DMS53 treated with DMSO at 0.1 percent for 48 hours (cell line): ENCODE measurements at regions not wholly inside any gene's neighbourhood (a gene's known extent, or its start where the extent isn't known, plus 50 kb on each side); places are given as distances from the start of the nearest gene placed in this dataset.

ENCODE experiments used
- DNase-seq: peaks from one replicate; lab custom pipeline; 2025; ENCODE audit not compliant: unreplicated experiment; lab: John Stamatoyannopoulos, UW

- no peak for DNase-seq
Observed at GRCh38 chr9:91066042-91066415, 264.4 kb downstream of the SYK start.

DNA sequence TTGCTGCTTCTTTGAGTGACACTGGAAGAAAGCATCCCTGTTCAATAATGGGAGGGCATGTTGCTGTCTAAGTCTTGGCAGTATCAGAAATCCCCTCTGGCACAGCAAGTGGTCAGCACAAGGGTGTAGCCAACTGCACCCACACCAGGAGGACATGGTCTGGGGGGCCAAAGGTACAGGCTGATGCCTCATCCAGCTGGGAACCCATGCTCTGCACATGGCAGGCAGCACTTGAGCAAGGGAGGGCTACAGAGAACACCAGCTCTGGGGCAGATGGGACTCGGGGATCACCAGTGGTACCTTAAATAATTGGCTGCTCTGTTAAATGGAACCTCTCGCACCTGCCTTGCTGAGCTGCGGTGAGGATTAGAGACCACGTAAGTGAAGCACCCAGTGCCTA is 265.2 kb downstream of the SYK start:
- no peak for DNase-seq

- DNase-seq, result no peak
Observed at GRCh38 chr9:91067306-91067860, 265.8 kb downstream of the SYK start.

DNA sequence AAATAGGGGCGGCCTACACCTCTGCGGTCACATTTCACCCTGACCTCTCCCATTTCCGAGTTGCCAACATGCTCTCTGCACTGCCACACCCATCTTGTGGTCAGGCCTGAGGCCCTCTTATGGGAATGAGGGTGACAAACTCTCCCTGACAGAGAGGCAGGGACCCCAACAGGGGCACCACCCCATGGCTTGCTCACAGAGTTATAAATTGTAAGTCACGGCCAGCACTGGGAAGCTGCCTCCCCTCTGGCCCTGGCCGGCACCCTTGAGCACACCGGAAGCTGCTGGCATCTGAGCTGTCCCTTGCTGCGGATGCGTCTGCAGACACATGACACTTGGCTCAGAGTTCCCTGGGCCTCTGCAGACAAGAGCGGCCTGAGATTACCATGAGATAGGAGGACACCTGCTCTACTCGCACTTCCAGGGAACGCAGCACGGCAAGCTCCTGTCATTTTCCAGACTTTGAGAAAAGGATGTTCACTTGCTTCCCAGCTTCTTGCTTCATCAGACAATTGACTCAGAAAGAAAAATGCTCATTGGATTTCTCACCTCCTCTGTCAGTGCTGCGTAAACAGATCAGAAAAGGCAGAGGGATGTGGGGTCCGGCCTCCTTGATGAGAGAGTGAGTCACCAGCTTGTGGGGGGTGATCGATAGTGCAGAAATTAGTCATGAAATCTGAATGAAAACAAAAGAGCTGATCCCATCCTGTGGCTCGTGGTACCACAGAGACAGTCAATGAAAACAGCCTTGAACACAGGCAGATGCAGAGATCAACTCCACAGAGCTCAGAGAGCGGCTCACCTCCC is 269.8 kb downstream of the SYK start:
- no peak for DNase-seq

DNA sequence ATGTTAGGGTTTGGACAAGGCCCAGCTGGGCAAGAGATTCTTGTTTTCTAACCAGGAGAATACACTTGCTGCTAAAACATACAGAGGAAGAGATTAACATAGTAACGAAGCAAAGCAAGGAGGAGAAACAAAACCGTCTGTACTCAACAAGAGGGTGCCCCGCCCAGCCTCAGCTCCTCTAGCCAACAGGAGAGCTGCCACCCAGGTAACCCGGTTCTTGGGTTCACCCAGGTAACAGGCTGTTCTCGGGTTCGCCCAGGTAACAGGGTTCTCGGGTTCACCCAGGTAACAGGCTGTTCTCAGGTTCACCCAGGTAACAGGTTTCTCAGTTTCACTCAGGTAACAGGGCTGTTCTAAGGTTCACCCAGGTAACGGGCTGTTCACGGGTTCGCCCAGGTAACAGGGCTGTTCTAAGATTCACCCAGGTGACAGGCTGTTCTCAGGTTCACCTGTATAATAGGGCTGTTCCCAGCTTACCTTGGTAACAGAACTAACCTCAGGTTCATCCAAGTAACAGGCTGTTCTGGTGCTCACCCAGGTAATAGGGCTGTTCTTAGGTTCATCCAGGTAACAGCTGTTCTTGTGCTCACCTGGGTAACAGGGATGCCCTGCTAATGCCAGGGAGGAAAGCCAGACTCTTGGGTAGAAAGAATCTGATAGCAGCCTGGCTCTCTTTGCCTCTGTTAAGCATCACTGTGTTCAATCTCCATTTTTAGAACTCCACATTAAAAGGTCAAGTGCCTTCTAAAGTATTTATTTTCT is 271.6 kb downstream of the SYK start:
- DNase-seq, result peak; percentile 1

DNA sequence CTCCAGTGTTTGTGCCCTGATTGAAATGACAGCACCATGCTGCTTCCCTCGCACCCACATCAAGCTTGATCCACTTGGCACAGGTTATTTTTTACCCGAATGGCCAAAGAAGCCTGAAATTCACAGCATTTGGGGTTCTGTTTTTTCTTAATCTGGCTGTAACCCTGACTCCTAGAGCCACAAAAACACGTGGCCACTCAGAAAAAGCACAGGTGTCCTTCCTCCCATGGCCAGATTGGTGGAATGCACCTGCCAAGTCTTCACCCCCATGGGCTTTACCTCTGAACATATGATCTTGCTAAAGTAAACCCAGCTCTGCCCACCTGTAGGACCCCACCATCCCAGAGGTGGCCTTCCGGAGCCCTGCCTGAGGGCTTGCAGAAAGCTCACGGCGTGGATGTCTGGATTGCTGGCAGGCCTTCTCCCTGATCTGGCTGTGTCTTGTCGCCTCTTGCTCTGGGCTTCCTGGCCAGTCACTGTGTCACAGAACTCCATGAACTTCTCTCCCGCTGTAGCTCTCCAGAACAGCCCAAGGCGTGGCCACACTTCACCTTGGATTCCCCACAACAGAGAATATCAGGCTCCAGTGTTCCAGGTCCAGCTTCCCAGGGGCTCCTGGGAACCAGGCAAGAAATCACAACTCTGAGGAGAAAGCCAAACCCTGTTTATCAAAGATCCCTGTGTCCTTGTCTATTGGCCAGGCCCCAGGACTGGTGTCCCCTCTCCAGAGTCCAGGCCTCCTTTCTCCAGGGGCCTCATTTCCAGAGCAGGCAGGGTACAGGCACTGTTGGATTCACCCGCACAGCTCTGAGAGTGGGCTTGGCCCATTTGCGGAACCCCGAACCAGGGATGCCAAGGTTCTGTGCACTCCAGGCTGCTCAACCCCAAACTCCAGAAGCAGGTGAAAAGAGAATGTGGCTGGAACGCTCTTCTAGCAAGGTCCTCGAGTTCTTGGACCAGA is 272.5 kb downstream of the SYK start:
- no peak for DNase-seq

DNA sequence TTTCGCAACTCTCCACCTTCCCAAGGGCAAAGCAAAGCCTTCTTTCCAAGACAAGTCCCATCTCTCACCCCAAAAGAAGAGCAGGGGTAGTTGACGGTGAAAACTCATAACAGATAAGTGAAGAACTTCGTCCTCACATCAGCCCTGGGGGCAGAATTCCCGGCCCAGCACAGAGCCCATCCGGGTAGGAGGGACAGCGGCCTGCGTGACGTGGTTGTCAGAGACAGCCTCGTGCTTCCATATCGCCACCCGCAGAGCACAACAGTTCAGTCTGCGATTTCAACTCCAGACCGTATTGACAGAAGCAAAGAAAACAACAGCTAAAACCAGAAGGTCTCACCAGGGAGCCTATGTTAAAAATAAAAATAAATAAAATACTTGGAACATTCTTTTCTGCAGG is 273.2 kb downstream of the SYK start:
- DNase-seq, result no peak

DNA sequence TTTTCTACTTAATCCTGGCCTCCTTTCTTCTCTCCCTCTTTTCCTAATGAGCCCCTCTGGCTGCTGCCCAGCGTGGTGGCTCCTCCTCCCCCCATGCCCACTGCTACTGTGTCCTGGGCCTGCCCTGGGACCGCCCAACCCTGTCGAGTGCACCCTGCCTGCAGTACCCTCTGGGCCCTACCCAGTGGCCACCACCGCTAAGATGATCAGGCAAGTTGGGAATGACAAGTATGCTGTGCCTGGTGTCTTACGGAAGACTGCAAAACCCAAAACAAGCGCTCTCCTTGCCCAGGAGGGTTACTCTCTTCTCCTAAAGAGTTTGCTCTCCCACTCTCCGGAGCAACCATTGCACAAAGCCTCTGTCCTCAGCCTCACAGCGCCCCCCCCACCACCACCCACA is 273.7 kb downstream of the SYK start:
- no peak for DNase-seq

DNA sequence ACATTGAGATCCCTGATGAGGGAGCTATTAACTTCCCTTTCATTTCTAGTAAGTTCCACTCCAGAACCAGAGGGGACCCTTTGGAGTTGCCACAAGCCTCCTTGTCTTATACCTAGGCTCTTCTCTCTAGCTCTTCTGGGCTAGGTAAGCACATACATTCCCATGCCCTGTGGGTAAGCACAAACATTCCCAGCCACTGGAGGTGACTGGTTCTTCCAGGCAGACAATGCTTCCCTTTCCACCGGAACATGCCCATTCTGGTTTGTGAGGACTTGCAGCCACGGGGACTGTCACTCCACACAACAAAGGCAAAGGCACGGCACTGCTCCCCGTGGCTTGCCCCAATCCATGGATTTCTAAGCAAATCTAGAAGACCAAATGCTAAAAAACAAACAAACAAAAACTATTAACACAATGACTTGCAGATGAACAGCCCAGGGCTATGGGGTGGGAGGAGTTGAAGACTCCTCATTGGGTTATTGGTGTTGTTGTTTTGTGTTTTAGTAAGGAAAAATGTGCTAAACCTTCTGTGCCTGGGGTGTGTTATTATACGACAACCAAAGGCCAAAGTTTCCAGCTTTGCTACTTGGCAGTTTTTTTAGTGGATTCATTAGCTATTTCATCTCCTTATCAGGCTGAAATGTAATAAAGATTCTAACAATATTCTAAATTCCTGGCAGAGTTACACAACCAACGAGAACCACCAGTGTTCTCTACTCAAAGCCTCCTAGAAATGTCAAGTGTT is 276.2 kb downstream of the SYK start:
- no peak for DNase-seq

DNA sequence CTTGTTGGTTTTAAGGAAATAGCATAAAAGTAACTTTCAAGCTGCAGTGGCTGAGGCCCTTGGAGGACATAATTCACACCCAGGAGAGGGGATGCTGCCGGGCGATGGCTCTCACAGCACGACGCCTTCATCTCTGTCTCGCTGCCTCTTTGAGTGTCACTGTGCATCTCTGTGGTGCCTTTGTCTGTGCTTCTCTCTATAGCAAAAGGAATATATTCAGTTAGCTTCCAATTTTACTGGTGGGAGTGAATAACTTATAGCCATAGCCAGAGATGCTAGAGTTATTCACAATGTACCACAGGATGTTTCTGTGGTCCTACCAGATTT is 276.7 kb downstream of the SYK start:
- no peak for DNase-seq

DNA sequence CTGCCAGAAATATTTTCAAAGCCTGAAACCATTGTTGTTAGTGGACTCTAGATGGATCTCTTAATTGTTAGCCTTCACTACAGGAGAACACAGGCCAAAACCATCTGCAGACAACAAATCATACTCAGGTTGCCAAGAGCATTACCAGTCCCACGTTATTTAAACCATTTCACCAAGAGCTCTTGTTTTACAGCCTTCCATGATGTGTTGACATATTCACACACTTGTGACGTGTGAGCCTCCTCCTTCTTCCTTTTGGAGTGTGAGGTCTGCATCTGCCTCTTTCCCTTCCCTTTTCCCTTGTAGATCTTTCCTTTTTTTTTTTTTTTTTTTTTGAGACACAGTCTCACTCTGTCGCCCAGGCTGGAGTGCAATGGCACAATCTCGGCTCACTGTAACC is 279.0 kb downstream of the AUH start:
- no peak for DNase-seq

DNA sequence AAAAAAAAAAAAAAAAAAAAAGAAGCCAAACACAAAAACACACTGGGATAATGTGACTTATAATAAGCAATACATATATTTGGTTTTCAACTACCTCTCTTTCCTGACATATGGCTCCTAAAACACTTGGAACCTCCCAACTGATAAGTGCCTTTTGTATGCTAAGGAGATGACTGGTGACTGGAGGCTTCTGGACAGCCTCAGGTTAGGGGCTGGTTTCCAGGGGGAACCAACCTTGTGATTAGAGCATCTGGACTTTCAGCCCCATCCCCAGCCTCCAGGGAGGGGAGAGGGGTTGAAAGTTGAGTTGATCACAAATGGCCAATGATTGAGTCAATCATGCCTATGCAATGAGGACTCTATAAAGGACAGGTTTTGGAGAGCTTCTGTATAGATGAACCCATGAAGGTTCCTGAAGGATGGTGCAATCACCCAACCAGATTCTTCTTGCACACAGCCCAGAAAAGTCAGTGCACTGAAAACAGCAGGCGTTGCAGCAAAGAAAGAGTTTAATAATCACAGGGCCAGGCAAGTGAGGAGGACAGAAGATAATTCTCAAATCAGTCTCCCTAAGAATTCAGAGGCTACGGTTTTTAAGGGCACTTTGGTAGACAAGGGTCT is 276.7 kb downstream of the AUH start:
- DNase-seq, result no peak

DNA sequence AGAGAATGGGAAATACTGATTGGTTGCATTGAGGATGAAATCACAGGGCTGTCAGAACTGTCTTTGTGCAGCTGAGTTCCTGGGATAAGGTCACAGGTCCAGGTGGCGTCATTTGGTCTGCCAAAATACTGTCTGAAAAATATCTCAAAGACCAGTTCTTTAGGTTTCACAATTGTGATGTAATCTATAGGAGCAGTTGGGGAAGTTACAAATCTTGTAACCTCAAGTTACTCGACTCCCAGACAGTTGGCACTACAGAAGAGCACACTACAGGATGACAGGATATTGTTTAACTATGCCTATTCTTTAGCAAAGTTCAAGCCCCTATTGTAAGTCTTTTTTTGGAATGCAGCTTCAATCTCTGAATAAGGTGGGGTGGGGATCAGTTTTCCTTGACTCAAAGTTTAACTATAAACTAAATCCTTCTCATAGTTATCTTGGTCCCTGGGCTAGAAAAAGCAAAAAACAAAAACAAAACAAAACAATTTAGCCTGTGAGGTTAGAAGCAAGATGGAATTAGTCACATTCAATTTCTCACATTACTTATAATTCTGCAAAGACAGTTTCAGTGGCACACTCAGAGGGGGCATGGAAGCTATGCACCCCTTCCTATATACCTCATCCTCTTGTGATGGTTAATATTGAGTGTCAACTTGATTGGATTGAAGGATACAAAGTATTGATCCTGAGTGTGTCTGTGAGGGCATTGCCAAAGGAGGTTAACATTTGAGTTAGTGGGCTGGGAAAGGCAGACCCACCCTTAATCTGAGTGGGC is 276.0 kb downstream of the AUH start:
- no peak for DNase-seq

GRCh38 chr9:91086657-91087461 is 274.9 kb downstream of the AUH start:
- no peak for DNase-seq

- DNase-seq, result no peak
Observed at GRCh38 chr9:91087462-91087759, 274.3 kb downstream of the AUH start.

GRCh38 chr9:91089405-91090129 is 272.2 kb downstream of the AUH start:
- no peak for DNase-seq

DNA sequence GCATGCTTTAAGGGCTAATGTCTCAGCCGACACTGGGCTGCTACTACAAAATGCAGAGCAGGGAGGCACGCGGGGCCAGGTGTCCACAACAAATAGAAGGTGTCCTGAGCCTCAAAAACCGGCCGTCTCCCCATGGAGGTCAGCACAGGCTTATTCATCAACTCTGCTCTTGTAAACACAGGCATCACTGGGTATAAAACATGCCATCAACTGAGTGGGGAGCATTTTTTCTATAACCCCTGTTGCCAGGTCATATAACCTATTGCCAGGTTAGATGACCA is 271.6 kb downstream of the AUH start:
- no peak for DNase-seq

DNA sequence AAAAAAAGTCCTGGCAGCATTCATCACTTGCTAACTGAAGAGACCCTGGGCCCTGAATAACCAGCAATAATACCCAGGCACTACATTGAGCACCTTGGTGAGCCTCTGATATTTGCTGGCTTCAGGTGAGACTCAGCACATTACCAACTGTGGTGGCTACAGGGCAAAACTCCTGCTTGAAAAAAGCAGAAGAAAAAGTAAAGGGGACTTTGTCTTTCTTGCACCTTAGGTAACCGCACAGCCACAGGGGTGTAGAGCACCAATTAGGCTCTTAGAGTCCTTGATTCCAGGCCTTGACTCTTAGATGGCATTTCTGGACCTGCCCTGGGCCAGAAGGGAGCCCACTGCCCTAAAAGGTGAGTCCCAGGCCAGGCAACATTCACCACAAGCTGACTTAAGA is 269.5 kb downstream of the AUH start:
- DNase-seq, result no peak
